Testis (tissue), 2 donors: ENCODE measurements at regions not wholly inside any gene's neighbourhood (a gene's known extent, or its start where the extent isn't known, plus 50 kb on each side); places are given as distances from the start of the nearest gene placed in this dataset.

Experiments
- POLR2A ChIP-seq: fragments of 450-650 bp; IDR thresholded peaks from one replicate; pipeline ENCODE4 v1.6.1; 2017; ENCODE audit warnings: antibody characterized with exemption, mild to moderate bottlenecking, moderate library complexity
- TF ChIP-seq, protein P1 (sequence below), 3 experiments: fragments of 450-650 bp in 2 of 3; fragments of 200-600 bp in 1 of 3; sonication (generic) in 1 of 3; IDR thresholded peaks; one replicate each; pipeline ENCODE4 v1.5.1; 2016 to 2019; ENCODE audit warnings: antibody characterized with exemption in 3 of 3, mild to moderate bottlenecking in 2 of 3, moderate library complexity in 1 of 3

GRCh38 chr3:150328654-150329040, 79.5 kb upstream of the TSC22D2 start:
- TF ChIP-seq, protein P1, sequence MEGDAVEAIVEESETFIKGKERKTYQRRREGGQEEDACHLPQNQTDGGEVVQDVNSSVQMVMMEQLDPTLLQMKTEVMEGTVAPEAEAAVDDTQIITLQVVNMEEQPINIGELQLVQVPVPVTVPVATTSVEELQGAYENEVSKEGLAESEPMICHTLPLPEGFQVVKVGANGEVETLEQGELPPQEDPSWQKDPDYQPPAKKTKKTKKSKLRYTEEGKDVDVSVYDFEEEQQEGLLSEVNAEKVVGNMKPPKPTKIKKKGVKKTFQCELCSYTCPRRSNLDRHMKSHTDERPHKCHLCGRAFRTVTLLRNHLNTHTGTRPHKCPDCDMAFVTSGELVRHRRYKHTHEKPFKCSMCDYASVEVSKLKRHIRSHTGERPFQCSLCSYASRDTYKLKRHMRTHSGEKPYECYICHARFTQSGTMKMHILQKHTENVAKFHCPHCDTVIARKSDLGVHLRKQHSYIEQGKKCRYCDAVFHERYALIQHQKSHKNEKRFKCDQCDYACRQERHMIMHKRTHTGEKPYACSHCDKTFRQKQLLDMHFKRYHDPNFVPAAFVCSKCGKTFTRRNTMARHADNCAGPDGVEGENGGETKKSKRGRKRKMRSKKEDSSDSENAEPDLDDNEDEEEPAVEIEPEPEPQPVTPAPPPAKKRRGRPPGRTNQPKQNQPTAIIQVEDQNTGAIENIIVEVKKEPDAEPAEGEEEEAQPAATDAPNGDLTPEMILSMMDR (IDR thresholded peaks at IDR 0.05): no peak
- no peak for TF ChIP-seq POLR2A
